ENCODE measurements at regions not wholly inside any gene's neighbourhood (a gene's known extent, or its start where the extent isn't known, plus 50 kb on each side); places are given as distances from the start of the nearest gene placed in this dataset.

- no peak for DNase-seq (ENCODE audit: low read depth)
- H3K4me3 ChIP-seq (ENCODE audit: low read depth, low read length), result no peak overlapping the region
- TF ChIP-seq CTCF (IDR thresholded peaks at IDR 0.05; ENCODE audit: low read depth, low read length) (no peak), MAX (IDR thresholded peaks at IDR 0.05; ENCODE audit: low read depth, low read length) (no peak), POLR2A (IDR thresholded peaks at IDR 0.05; ENCODE audit: extremely low read depth, insufficient read length) (no peak), MYC (IDR thresholded peaks at IDR 0.05; ENCODE audit: low read depth, low read length) (no peak)
These were observed 106.3 kb upstream of the TBX3 start for GRCh38 chr12:114790276-114790675.

- no peak for DNase-seq (ENCODE audit: low read depth)
- TF ChIP-seq MYC (IDR thresholded peaks at IDR 0.05; ENCODE audit: low read depth, low read length) (no peak), POLR2A (IDR thresholded peaks at IDR 0.05; ENCODE audit: extremely low read depth, insufficient read length) (no peak), MAX (IDR thresholded peaks at IDR 0.05; ENCODE audit: low read depth, low read length) (no peak)
- no peak overlapping the region for H3K4me3 ChIP-seq (ENCODE audit: low read depth, low read length)
These were observed 105.8 kb upstream of the TBX3 start for GRCh38 chr12:114789821-114790220.

GRCh38 chr12:114789276-114789675 lies 105.3 kb upstream of the TBX3 start:
- no peak for TF ChIP-seq POLR2A (IDR thresholded peaks at IDR 0.05; ENCODE audit: extremely low read depth, insufficient read length)
- TF ChIP-seq MYC (IDR thresholded peaks at IDR 0.05; ENCODE audit: low read depth, low read length), result no peak
- no peak for TF ChIP-seq CTCF (IDR thresholded peaks at IDR 0.05; ENCODE audit: low read depth, low read length)
- TF ChIP-seq MAX (IDR thresholded peaks at IDR 0.05; ENCODE audit: low read depth, low read length), result no peak
- no peak for DNase-seq (ENCODE audit: low read depth)
- H3K4me3 ChIP-seq (ENCODE audit: low read depth, low read length), result no peak overlapping the region

DNA sequence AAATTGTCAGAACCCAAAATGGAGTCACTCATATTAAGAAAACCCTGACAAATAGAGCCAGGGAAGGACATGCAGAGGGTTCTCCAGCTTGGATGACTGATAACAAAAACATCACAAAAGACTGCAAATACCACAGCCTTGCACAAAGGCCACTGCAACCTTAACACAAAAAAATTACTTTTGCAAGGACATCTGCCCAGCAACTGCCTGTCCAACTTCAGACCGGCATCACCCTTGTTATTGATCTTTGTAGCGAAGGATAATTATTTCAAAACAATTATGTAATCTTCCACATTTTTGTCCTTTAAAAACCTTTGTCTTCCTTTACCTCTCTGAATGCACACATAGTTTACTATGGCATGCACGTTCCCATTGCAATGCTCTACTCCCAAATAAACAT lies 100.6 kb upstream of the TBX3 start:
- DNase-seq (ENCODE audit: low read depth), result no peak

GRCh38 chr12:114783089-114783618 lies 99.2 kb upstream of the TBX3 start:
- no peak overlapping the region for H3K4me3 ChIP-seq (ENCODE audit: low read depth, low read length)
- no peak for TF ChIP-seq MAX (IDR thresholded peaks at IDR 0.05; ENCODE audit: low read depth, low read length)
- no peak for TF ChIP-seq CTCF (IDR thresholded peaks at IDR 0.05; ENCODE audit: low read depth, low read length)
- no peak for TF ChIP-seq POLR2A (IDR thresholded peaks at IDR 0.05; ENCODE audit: extremely low read depth, insufficient read length)
- no peak for TF ChIP-seq MYC (IDR thresholded peaks at IDR 0.05; ENCODE audit: low read depth, low read length)
- no peak for DNase-seq (ENCODE audit: low read depth)

More for the DNA sequence above, 100.6 kb upstream of the TBX3 start:
- H3K4me3 ChIP-seq (ENCODE audit: low read depth, low read length), result no peak overlapping the region
- TF ChIP-seq CTCF (IDR thresholded peaks at IDR 0.05; ENCODE audit: low read depth, low read length), result no peak
- TF ChIP-seq MAX (IDR thresholded peaks at IDR 0.05; ENCODE audit: low read depth, low read length), result no peak
- no peak for TF ChIP-seq MYC (IDR thresholded peaks at IDR 0.05; ENCODE audit: low read depth, low read length)
- TF ChIP-seq POLR2A (IDR thresholded peaks at IDR 0.05; ENCODE audit: extremely low read depth, insufficient read length), result no peak

DNA sequence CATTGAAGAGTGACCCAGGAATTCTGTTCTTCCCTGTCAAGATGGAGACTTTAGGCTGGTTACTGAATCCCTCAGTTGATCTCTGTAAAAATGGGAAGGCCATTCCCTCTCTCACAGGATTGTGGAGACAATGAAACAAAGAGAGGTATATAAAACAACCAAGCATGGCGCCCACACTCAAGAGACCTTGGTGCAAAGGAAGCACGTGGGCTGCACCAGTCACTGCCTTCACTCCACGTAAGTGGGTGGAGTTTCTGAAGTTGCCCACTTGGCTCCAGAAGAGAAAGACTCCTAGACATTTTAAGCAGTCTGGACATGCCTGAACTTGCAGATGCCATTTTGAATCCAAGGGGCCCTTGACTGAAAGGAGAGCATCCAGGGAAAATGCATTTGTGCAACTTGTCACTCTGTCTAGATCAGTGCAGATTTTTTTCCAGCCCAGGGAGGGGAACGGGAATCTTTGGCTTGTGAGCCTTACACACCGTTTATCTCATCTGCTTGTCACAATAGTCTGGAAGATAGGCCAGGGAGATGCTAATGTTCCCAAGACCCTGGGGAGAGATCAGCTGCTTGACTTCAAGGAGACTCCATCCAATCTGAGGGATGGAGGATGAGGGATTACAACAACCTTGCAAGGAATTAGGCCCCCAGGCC lies 96.9 kb upstream of the TBX3 start:
- no peak overlapping the region for H3K4me3 ChIP-seq (ENCODE audit: low read depth, low read length)
- DNase-seq (ENCODE audit: low read depth), result no peak
- TF ChIP-seq MAX (IDR thresholded peaks at IDR 0.05; ENCODE audit: low read depth, low read length) (no peak), POLR2A (IDR thresholded peaks at IDR 0.05; ENCODE audit: extremely low read depth, insufficient read length) (no peak), MYC (IDR thresholded peaks at IDR 0.05; ENCODE audit: low read depth, low read length) (no peak), CTCF (IDR thresholded peaks at IDR 0.05; ENCODE audit: low read depth, low read length) (no peak)
